Stimulated activated naive CD8-positive, alpha-beta T cell treated with anti-CD3 and anti-CD28 coated beads, Interleukin-15, amount 100 ng/mL, for 72 hours (primary cell): ENCODE measurements at regions not wholly inside any gene's neighbourhood (a gene's known extent, or its start where the extent isn't known, plus 50 kb on each side); places are given as distances from the start of the nearest gene placed in this dataset.

ENCODE experiments used
- ATAC-seq: fragments of 150-1000 bp; cut with Tn5 transposase; 2 replicates; pipeline ENCODE4 v1.10.0; 2021; ENCODE audit warnings: mild to moderate bottlenecking, moderate library complexity
- DNase-seq, 2 donors: peaks; one replicate each; pipeline ENCODE4 v3.0.0; 2021 to 2022
- H3K27ac Mint-ChIP-seq, 2 donors: one replicate each; pipeline ENCODE4 v1.8.0; 2022; ENCODE audit warnings: mild to moderate bottlenecking in 2 of 2, mixed read lengths in 2 of 2, moderate library complexity in 2 of 2
- H3K27me3 Mint-ChIP-seq: one replicate; pipeline ENCODE4 v1.8.0; 2022; ENCODE audit warnings: mixed read lengths
- H3K4me1 Mint-ChIP-seq: one replicate; pipeline ENCODE4 v1.8.0; 2022; ENCODE audit warnings: mild to moderate bottlenecking, mixed read lengths
- H3K4me3 Mint-ChIP-seq, 2 donors: one replicate each; pipeline ENCODE4 v1.8.0; 2022; ENCODE audit warnings: mild to moderate bottlenecking in 2 of 2, mixed read lengths in 2 of 2, moderate library complexity in 1 of 2
- H3K9me3 Mint-ChIP-seq, 2 donors: one replicate each; pipeline ENCODE4 v1.8.0; 2022; ENCODE audit warnings: mixed read lengths in 2 of 2

- no peak overlapping the region for H3K27ac Mint-ChIP-seq
- H3K4me3 Mint-ChIP-seq: no peak overlapping the region
- peaks cover 7% of the 10 kb centered on the region for H3K27me3 Mint-ChIP-seq
Measured at GRCh38 chr18:55795101-55795669, 207.2 kb upstream of the TCF4 start.

DNA sequence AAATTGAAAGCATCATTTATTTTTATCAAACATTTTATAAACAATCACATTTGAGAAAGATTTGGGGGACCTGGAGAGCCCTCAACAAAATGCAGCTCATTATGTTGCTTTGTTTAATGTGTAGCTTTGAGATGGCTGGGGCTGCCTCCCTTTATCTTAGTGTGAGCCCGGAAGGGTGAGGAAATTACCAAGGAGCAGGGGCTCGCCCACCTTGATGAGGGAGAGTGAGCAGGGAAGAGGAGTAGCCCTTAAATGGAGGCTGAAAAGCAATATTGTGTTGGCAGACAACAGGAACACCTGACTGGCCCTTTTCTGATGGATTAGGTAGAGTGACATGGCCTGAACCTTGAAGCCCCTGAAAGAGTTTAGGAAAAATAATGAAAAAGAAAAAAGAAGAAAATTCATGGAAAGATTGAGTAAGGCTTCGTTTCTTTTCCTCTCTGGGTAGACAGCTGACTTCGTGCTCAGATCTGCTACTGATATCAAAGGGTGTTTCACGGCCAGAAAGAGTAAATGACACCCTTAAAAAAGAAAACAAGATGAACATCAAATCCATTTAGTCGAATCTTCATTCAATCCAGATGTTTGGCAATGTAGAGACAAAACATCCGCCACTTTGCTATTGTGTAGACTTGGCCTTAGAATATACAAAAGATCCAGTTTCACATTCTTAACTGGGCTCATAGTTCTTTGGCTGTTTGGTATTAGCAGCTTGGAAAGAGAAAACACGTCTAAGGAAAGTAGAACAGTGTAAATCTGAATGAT is 206.5 kb upstream of the TCF4 start:
- Mint-ChIP-seq H3K27ac (no peak overlapping the region), H3K4me3 (no peak overlapping the region), H3K4me1 (no peaks in the 10 kb centered on the region), H3K9me3 (no peaks in the 10 kb centered on the region), H3K27me3 (peaks cover 7% of the 10 kb centered on the region)
- ATAC-seq (no peak), DNase-seq (no peak)

More at GRCh38 chr18:55795101-55795669, 207.2 kb upstream of the TCF4 start:
- no peak for DNase-seq
- ATAC-seq: no peak
- Mint-ChIP-seq H3K4me1 (no peaks in the 10 kb centered on the region), H3K9me3 (no peaks in the 10 kb centered on the region)

- H3K9me3 Mint-ChIP-seq: peaks cover 0 to 9% of the 10 kb centered on the region in 2 donors
- ATAC-seq: no peak
- H3K4me3 Mint-ChIP-seq: no peak overlapping the region
- H3K27ac Mint-ChIP-seq: no peak overlapping the region
- H3K27me3 Mint-ChIP-seq: peaks cover 23% of the 10 kb centered on the region
- no peak for DNase-seq
- H3K4me1 Mint-ChIP-seq: peaks cover 10% of the 10 kb centered on the region
Measured at GRCh38 chr18:55790296-55790695, 202.3 kb upstream of the TCF4 start.

- H3K4me3 Mint-ChIP-seq: no peak overlapping the region
- H3K27ac Mint-ChIP-seq: no peak overlapping the region
- H3K27me3 Mint-ChIP-seq: peaks cover 31% of the 10 kb centered on the region
- ATAC-seq: peak; percentile 50
- no peak for DNase-seq
- H3K4me1 Mint-ChIP-seq: peaks cover 10% of the 10 kb centered on the region
- H3K9me3 Mint-ChIP-seq: peaks cover 0 to 9% of the 10 kb centered on the region in 2 donors
Measured at GRCh38 chr18:55787536-55788073, 199.6 kb upstream of the TCF4 start.

DNA sequence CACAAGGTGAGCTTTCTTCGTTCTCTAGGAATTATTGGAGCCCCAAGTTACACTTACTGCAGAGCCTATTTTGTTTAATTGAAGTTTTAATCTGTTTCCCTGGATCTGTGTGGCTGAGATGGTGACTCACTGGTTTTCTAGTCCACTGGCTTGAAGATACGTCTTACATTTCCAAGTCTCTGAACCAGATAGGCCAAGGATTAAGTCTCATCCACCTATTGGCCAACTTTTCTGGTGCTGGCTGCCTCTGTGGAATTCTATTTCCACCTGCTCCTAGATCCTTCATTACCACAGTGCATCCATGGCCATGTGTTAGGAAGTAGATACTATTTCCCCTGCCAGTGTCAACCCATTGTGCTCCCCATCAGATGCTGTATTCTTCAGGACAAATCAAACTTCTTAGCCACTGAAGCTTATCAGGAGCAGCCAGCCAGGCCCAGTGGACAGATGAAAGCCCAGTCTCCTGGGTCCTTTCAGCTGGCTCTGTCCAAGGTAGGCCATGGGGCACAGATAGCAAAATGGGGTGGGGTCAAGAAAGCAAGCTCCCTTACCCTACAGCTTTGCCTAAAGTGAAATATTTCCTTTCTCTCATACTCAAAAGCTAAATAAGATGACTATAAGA is 198.8 kb upstream of the TCF4 start:
- Mint-ChIP-seq H3K4me1 (peaks cover 10% of the 10 kb centered on the region), H3K9me3 (peaks cover 0 to 9% of the 10 kb centered on the region in 2 donors), H3K27ac (no peak overlapping the region), H3K27me3 (peaks cover 30% of the 10 kb centered on the region), H3K4me3 (no peak overlapping the region)
- DNase-seq (no peak), ATAC-seq (no peak)

DNA sequence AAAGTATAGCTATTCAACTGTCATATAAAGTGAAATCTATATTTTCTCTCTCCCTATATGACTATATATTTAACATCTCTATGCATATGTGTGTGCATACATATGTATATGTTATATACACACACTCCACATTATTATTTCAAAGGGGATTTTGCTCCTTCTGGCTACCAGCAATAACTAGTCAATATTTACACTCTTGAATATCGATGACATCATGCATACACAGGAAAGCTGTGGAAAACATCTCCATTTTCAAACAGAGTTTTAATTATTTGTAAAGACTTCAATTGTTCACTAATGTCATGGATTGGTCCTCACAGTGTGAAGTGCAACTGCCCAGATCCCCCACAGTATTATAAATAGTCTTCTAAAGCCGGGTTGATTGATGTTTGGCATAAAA is 195.9 kb upstream of the TCF4 start:
- Mint-ChIP-seq H3K9me3 (peaks cover 0 to 9% of the 10 kb centered on the region in 2 donors), H3K4me3 (no peak overlapping the region), H3K27ac (no peak overlapping the region), H3K4me1 (peaks cover 17% of the 10 kb centered on the region), H3K27me3 (peaks cover 56% of the 10 kb centered on the region)
- DNase-seq (no peak), ATAC-seq (no peak)

- DNase-seq (no peak), ATAC-seq (no peak)
- Mint-ChIP-seq H3K4me1 (peaks cover 10% of the 10 kb centered on the region), H3K27ac (peak overlapping the region in 1 of 2 donors; percentile 69), H3K9me3 (no peaks in the 10 kb centered on the region), H3K4me3 (no peak overlapping the region), H3K27me3 (peaks cover 56% of the 10 kb centered on the region)
Measured at GRCh38 chr18:55781481-55781957, 193.5 kb upstream of the TCF4 start.

DNA sequence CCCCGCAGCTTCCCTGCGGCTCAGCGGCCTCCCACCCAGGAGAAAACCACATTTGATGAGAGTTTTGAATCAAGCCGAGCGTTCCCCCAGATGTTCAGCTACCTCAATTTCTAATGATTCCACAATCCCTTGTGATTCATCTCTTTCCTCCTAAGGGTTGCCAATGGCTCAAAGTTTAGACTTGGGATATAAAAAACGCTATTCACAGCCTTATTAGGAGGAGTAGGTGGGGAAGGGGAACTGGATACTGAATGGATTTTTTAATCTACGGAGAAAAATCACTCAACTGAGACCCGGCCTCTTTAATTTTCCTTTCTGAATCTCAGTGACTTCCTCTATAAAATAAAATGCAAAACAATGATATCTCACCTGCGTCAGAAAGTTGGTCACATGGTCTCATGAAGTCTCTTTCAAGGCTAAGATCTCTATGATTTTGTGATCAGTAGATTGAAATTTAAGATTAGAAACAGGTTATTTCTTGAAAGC is 192.6 kb upstream of the TCF4 start:
- DNase-seq (no peak), ATAC-seq (no peak)
- peak overlapping the region; percentile 47 to 64 for H3K4me3 Mint-ChIP-seq
- peaks cover 10% of the 10 kb centered on the region for H3K4me1 Mint-ChIP-seq
- H3K27me3 Mint-ChIP-seq: peaks cover 61% of the 10 kb centered on the region
- no peaks in the 10 kb centered on the region for H3K9me3 Mint-ChIP-seq
- H3K27ac Mint-ChIP-seq: no peak overlapping the region

- Mint-ChIP-seq H3K4me3 (peak overlapping the region; percentile 47 to 64), H3K27ac (no peak overlapping the region), H3K27me3 (peaks cover 66% of the 10 kb centered on the region), H3K4me1 (peaks cover 10% of the 10 kb centered on the region), H3K9me3 (no peaks in the 10 kb centered on the region)
- no peak for DNase-seq
- peak; percentile 53 for ATAC-seq
Measured at GRCh38 chr18:55779691-55780585, 191.9 kb upstream of the TCF4 start.

- Mint-ChIP-seq H3K4me1 (peaks cover 10% of the 10 kb centered on the region), H3K27me3 (peaks cover 68% of the 10 kb centered on the region), H3K4me3 (peak overlapping the region; percentile 35 to 64), H3K27ac (no peak overlapping the region), H3K9me3 (no peaks in the 10 kb centered on the region)
- DNase-seq (no peak), ATAC-seq (no peak)
Measured at GRCh38 chr18:55778788-55779690, 191.0 kb upstream of the TCF4 start.

DNA sequence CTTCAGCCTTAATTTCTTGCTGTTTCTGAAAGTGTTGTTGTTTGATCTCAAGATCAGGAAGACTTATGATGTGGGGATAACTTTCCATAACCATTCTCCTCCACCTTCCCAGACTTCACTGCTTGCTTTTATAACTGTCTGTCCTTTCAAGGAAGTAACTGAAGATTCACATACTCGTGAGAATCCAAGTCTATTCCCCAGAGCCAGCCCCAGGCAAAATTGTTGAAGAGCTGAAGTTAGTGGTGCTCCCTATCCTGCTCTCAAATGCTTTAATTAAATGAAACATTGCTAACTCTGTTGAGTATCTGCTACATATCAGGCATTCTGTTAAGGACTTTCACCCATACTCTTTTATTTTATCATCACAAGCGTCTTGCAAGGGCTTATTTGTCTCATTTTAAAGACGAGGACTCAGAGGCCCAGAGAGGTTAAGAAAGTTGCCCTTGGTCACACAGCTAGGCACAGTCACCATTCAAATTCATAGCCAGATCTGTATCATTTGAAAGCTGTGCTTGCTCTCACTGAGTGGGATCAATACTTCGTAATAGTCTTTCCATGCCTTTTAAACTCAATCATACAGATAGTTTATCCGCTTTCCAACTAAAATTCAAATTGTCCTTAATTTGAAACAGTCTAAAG is 189.8 kb upstream of the TCF4 start:
- no peak for ATAC-seq
- H3K27me3 Mint-ChIP-seq: peaks cover 65% of the 10 kb centered on the region
- H3K9me3 Mint-ChIP-seq: no peaks in the 10 kb centered on the region
- no peak for DNase-seq
- H3K27ac Mint-ChIP-seq: no peak overlapping the region
- no peak overlapping the region for H3K4me3 Mint-ChIP-seq
- peaks cover 10% of the 10 kb centered on the region for H3K4me1 Mint-ChIP-seq

DNA sequence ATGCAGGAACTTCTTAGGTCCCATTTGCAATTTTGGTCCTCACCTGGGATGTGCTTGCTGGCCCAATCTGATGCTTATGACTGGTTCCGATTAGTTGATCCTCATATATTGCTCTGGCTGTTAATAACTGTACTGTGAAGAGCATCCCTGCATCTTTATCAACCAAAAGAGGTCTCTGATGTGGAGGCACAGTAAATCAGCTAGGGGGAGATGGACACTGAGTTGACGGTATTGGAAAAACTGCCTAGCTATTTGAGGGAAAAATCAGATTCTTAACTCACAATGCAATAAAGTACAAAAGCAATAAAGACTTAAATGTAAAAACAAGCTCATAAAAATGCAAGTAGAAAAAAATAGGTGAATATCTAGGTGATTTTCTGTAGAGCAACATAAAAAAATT is 188.0 kb upstream of the TCF4 start:
- DNase-seq (no peak), ATAC-seq (no peak)
- Mint-ChIP-seq H3K27me3 (peaks cover 50% of the 10 kb centered on the region), H3K4me3 (no peak overlapping the region), H3K9me3 (no peaks in the 10 kb centered on the region), H3K27ac (no peak overlapping the region), H3K4me1 (peaks cover 10% of the 10 kb centered on the region)

DNA sequence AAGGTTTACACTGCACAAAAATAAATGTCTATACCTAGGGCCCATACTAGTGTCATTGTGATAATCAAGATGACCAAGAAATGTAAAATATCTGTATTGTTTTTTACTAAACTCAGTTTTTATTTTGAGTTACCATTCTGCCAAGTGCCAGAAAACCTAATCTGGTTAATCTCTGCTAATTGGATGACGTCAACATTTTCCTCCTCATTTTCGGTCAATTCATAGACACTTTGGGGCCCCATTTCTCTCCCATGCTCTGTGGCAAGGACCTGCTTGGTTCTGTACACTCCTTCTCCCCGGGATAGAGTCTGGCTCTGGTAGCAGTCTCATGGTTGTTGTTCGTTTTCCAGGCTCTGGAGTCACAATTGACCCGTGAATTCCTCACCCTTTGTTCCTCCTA is 186.5 kb upstream of the TCF4 start:
- DNase-seq (no peak), ATAC-seq (no peak)
- peaks cover 35% of the 10 kb centered on the region for H3K27me3 Mint-ChIP-seq
- H3K4me3 Mint-ChIP-seq: no peak overlapping the region
- peaks cover 10% of the 10 kb centered on the region for H3K4me1 Mint-ChIP-seq
- H3K27ac Mint-ChIP-seq: no peak overlapping the region
- H3K9me3 Mint-ChIP-seq: no peaks in the 10 kb centered on the region

DNA sequence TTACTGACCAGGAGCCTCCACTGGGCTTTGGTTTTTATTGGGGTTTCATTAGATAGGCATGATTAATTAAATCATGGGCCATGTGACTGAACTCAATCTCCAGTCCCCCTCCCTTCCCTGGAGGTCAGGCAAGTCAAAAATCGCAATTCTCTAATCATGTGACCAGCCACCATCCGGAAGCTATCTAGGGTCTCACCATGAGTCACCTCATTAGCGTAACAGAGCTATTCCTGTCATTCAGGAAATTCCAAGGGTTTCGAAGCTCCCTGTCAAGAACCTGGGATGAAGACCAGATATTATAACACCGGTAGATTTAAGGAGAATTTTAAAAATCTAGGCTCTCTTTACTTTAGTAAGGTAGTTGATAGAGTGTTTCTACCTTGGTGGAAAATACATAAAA is 180.3 kb upstream of the TCF4 start:
- Mint-ChIP-seq H3K9me3 (no peaks in the 10 kb centered on the region), H3K4me1 (no peaks in the 10 kb centered on the region), H3K27ac (no peak overlapping the region), H3K4me3 (no peak overlapping the region), H3K27me3 (no peaks in the 10 kb centered on the region)
- no peak for ATAC-seq
- no peak for DNase-seq
